Mucosa of gallbladder (tissue), 1 donor: ENCODE measurements at regions not wholly inside any gene's neighbourhood (a gene's known extent, or its start where the extent isn't known, plus 50 kb on each side); places are given as distances from the start of the nearest gene placed in this dataset.
A peak's percentile ranks its signal among the peaks of the same experiment; 100 is the strongest.

Experiments
- DNase-seq: peaks from one replicate; pipeline ENCODE4 v3.0.0-alpha.2; 2020; ENCODE audit warnings: low spot score
- donor health status: DM: no; HTN: no; CAD: no.

DNA sequence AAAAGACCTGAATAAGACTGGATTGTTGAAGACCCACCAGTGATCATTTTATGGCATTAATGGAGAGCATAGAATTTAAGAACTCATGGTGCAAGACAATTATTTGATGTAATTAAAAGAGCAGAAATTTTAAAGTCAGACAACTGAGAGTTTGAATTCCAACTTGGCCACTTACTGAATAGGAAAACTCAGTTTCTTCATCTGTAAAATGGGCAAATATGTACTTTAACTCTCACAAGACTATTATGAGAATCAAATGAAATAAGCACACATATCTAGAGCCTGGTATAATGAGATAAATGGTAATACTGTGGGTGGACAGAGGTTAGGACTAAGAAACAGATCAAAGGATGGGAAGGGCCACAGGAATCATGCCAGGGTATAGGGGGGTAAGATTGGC lies 88.0 kb downstream of the SOX9 start:
- DNase-seq = no peak

- no peak for DNase-seq
Measured at GRCh38 chr17:72212041-72212440, 91.2 kb downstream of the SOX9 start.

- DNase-seq = no peak
Measured at GRCh38 chr17:72215490-72215889, 94.7 kb downstream of the SOX9 start.

GRCh38 chr17:72215928-72216327 lies 95.1 kb downstream of the SOX9 start:
- no peak for DNase-seq

DNA sequence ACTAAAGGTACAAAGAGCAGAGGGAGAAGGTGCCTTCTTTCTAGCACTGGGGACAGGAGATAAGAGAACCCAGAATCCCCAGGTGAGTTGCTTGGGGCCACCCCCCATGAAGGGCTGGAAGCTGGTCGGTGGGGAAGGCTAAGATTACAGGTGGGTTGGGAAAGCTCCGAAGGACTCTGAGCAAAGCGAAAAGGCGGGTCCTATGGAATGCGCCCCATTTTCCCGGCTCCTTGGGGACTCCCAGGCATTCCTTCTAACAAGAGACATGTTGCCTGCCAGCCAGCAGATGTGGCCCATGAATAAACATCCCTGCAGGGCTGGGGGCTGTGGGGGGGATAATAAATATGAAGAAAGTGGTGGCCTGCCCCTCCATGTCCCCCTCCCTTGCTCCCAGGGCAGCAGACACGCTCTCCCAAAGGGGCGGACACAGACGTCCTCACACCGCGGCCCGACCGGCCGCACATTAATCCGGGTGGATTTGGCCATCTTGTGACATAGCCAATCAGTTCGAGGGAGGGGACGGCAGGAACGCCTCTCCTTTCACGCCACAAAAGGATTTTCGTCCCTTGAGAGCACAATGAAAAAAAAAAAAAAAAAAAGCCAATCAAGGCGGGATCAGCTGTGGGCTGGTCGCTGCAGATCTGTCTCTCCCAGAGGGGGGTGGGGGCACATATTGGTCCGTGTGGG lies 98.5 kb downstream of the SOX9 start:
- no peak for DNase-seq

GRCh38 chr17:72219824-72220493 lies 99.1 kb downstream of the SOX9 start:
- DNase-seq = no peak

DNA sequence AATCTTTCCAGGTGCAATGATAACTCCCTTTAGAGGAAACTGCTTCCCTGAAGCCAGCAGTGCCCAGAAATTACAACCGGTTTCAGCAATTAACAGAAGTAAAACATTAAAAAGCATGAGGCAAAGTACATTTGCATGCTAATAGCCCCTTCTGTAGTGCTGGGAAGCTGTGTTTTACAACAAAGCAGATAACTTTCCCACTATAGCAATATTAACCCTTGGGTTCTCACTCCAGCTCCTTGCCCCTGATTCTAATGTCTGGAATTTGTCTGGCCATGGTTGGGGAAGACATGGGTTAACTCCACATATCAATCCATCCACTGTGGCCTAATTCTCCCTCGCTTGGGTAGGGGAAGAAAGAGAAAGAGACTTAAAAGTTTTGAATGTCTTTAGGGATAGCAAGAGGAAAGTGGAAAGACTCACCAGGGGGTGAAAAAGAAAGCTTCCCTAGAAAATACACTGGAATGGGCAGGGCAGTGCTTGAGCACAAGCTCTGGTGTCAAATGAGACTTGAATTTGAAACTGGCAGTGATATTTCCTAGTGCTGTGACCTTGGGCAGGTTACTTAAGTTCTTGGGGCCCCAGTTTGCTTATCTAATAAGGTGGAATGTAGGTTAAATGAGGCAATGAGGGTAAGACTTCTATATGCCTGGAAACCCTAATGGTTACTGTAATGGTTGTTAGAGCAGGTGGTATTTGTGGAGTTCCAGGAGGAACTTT lies 102.0 kb downstream of the SOX9 start:
- no peak for DNase-seq

DNA sequence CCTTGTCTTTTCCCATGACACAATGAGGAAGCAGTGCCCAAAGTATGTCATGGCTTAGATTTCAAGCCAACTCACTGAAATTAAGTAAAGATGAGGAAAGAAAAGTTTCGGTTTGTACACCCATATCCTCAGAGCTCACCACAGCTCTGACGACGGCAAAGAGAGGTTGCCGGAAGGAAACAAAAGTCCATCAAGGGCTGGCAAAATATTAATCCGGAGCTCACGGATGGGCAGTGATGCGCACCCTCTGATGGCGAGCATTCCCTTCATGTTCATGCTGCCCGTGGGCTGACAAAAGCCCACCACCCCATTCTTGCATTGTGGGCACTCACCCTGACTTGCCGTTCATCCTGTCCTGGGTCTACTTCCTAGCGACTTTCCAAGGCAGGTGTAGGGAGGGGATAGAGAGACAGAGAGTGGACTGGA lies 103.1 kb downstream of the SOX9 start:
- no peak for DNase-seq

DNA sequence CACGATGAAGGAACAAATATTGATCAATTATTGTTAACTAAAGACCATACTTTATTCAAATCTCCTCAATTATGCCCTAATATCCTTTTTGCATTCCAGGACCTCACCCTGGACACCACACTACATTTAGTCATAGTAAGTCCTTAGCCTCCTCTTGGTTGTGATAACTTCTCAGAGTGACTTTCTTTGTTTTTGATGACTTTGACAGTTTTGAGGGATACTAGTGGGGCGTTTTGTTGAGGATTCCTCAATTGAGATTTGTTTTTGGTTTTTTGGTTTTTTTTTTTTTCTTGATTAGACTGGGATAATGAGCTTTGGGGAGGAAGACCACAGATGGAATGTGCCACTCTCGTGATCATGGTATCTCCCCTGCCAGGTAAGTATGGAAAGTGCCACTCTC lies 105.5 kb downstream of the SOX9 start:
- no peak for DNase-seq

DNA sequence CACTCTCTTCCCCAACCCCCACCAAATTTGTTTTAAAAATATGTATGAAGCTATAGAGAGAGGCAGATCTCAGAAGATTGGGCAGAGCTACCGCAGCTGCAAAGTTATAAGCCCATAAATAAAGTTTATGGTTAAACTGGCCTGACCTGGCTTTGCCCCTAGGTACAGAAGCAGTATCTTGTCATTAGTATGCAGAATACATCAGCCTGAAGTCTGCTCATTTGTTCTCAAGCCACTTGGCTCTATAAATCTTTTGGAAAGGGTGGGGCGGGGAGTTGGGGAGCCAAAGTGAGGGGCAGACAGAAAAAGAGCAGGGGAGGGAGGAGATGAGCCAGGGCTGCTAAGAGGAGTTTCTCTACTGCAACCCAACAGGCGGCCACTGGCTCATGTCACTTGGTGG lies 113.2 kb downstream of the SOX9 start:
- no peak for DNase-seq

DNA sequence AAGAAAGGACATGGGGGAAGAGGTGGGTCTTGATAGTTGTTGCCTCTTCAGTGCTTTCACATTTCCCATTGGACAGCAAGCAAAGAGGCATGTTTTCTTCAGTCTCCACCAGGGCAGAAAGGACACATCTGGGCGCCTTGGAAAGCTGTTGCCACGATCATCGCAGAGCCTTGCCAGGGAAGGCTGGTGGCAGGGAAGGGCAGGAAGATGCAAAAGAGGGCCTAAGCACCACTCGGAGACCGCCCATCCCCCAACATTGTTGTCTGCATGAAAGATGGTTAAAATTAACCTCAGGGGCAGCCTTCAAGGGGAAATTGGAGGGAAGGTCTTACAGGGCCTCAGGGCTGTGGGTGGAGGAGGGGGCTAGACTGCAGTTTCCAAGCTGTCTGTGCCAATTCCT lies 114.2 kb downstream of the SOX9 start:
- DNase-seq = no peak

DNA sequence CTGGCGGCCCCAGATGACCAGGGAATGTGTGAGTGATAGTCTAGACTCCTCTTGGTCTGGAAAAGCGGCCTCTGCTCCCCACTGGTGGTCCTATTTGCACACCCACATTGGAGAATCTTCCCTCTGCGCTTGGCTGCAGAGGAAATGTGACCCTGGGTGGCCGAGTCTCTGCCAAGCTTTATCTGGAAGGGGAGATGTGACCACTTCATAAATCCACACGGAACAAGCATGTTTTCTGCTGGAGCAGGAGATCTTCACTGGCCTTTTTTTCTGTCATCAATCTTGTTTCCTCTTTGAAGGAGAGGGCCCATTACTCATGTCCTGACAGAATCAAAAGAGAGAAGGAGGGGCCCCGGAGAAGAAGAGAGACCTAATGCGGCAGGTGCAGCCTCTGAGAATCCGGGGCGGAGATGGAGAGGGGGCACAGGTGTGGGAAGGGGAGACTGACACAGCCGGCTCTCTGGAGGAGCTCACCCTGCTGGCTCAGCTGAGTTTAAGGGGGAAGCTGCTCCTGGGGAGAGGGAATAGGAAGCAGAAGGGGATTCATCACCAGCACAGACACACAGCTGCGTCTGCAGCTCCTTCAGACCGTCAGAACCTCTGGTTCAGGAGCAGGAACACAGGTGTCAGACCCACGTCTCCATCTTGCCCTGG lies 116.3 kb downstream of the SOX9 start:
- DNase-seq = no peak

DNA sequence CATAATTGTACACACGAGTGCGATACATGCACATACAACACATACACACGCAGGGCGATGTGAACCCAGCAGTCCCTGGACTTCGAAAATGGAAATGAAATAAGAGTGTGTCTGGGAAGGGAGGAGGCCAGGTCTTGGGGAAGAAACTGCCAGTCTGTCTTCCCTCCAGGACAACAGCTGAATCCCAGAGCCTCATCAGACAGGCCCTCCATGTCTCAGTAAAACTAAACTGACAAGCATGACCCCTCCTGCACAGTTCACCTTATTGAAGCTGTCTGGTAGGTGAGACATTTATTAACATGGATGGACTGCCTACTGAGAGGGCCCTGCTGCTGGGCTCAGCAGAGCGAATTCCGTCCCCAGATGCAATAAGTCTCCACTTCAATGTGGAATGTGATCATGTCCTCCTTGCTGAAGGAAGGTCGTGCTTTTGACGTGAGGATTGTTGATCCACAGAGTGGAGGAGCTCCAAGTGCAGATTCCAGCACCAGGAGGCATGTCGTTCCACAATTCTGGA lies 117.4 kb downstream of the SOX9 start:
- DNase-seq = no peak

- no peak for DNase-seq
Measured at GRCh38 chr17:72239548-72239947, 118.7 kb downstream of the SOX9 start.

GRCh38 chr17:72240333-72240732 lies 119.5 kb downstream of the SOX9 start:
- no peak for DNase-seq

- DNase-seq = no peak
Measured at GRCh38 chr17:72244494-72244893, 123.7 kb downstream of the SOX9 start.

GRCh38 chr17:72244956-72245355 lies 124.1 kb downstream of the SOX9 start:
- DNase-seq = no peak

DNA sequence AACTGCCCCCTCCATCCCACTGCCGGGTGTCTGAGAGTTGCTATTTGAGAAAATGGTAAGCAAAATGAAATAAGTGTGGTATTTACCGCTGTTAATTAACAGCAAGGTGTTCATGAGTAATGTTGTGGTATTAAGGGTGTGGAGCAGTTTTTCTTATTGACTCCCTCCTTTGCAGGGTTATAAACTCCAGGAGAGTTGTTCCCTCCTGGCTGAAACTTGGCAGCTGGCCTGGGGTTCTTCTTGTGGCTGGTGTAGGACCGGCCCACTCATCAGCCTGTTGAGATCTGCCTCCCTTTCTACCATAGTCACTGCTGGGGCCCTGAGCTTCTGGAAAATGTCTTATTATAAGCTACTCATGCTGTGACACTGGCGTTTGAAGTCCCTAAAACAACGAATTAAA lies 128.6 kb downstream of the SOX9 start:
- DNase-seq = peak; percentile 43

- no peak for DNase-seq
Measured at GRCh38 chr17:72250206-72250605, 129.4 kb downstream of the SOX9 start.

GRCh38 chr17:72253597-72253996 lies 132.8 kb downstream of the SOX9 start:
- DNase-seq = no peak

DNA sequence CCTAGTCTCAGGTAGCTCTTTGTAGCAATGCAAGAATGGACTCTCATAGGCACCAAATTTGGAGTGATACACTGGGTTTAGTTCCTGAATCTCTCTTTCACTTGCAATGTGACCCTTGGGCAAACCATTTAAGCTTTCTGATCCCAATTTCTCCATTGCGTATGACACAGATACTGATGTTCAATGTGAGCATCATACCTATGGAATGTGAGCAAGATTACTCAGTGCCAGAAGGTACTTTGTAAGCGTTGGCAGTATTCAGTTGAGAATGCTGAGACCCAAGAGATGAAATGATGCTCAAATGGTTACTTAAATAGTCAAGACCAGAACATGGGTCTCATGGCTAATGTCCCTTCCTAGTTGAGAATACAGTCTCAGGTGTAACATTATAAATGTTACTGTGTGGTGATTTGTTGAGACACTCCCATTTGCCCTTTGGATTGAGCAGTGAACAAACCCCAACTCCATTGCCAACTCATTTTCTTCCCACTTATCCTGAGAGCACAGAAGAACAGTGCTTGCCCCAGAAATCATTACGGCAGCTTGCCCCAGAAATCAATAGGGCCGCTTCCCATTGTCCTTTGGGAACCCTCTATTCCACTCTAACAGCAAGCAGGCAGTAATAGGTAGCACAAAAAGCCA lies 134.1 kb downstream of the SOX9 start:
- peak; percentile 12 for DNase-seq

GRCh38 chr17:72255481-72255880 lies 134.7 kb downstream of the SOX9 start:
- no peak for DNase-seq
